ENCODE measurements at regions not wholly inside any gene's neighbourhood (a gene's known extent, or its start where the extent isn't known, plus 50 kb on each side); places are given as distances from the start of the nearest gene placed in this dataset.

DNA sequence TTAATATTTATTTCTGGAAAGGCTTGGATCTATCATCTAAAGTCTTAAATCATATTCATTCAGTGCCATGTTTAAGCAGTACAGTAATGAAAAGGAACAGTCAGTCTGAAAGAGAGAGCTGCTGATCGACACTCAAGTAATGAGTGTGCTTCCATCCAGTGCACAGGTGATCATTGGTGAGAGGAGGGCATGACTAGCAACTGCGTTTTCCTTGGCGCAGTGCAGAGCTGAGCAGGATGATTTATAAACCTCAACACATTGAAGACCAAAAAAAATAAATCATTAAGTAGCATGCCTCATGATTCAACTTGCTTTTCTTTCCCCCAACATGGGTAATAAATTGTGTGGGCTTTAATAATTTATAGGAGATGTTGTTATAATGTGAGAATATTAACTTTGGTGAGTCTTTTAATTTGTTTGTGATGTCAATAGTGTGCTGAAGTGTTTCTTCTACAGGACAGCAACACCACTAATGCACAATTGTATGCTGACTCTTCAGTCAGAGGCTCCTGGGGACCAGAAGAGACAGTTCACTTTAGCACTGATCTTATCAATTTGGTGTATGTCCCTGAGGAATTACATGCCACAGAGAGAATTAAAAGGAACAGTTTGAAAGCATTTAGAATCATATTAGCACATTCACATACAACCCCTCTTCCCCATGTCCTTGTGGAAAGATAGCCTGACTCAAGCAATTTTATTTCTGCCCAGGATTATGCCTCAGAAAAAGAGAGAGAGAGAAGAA lies 199.7 kb upstream of the ADGRL2 start:
- no peak for TF ChIP-seq POLR2AphosphoS5 (IDR thresholded peaks at IDR 0.05)
- TF ChIP-seq, protein P1, sequence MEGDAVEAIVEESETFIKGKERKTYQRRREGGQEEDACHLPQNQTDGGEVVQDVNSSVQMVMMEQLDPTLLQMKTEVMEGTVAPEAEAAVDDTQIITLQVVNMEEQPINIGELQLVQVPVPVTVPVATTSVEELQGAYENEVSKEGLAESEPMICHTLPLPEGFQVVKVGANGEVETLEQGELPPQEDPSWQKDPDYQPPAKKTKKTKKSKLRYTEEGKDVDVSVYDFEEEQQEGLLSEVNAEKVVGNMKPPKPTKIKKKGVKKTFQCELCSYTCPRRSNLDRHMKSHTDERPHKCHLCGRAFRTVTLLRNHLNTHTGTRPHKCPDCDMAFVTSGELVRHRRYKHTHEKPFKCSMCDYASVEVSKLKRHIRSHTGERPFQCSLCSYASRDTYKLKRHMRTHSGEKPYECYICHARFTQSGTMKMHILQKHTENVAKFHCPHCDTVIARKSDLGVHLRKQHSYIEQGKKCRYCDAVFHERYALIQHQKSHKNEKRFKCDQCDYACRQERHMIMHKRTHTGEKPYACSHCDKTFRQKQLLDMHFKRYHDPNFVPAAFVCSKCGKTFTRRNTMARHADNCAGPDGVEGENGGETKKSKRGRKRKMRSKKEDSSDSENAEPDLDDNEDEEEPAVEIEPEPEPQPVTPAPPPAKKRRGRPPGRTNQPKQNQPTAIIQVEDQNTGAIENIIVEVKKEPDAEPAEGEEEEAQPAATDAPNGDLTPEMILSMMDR (IDR thresholded peaks at IDR 0.05), result no peak
- no peak for TF ChIP-seq POLR2A (IDR thresholded peaks at IDR 0.05; ENCODE audit: low read depth)
